ENCODE measurements at regions not wholly inside any gene's neighbourhood (a gene's known extent, or its start where the extent isn't known, plus 50 kb on each side); places are given as distances from the start of the nearest gene placed in this dataset.

GRCh38 chr1:239897458-239897857 lies 194.2 kb upstream of the FMN2 start:
- ChIA-PET CTCF (interaction anchor here (0.7 to 1.4 kb wide), 7 partner anchors 10 to 944 kb away, joined by 3 to 8 read pairs (median 4); no protein-coding TSS in a partner anchor), POLR2A (ENCODE audit: unreplicated experiment) (no interaction called here)
- Histone ChIP-seq H2BK20ac (ENCODE audit: low read depth, low read length) (no peak overlapping the region), H3K9me3 (ENCODE audit: control insufficient read depth, insufficient read depth, low read length) (no peaks in the 10 kb centered on the region), H4K20me1 (ENCODE audit: insufficient read depth, low read length) (no peaks in the 10 kb centered on the region), H2AK5ac (ENCODE audit: low read depth, low read length) (no peak overlapping the region), H3K9ac (ENCODE audit: low read depth, low read length) (no peak overlapping the region), H2AK9ac (replicated peaks; ENCODE audit: low read depth, low read length, poor library complexity) (no peak overlapping the region), H4K8ac (ENCODE audit: low read depth in 2 of 2, low read length in 2 of 2) (no peak overlapping the region), H3K4me2 (ENCODE audit: low read depth, low read length) (no peak overlapping the region), H3K36me3 (ENCODE audit: control insufficient read depth, insufficient read depth, low read length) (no peaks in the 10 kb centered on the region), H2BK15ac (ENCODE audit: low read depth, low read length) (no peak overlapping the region), H2BK5ac (ENCODE audit: low read depth, low read length, poor library complexity, severe bottlenecking) (no peak overlapping the region), H3K4ac (ENCODE audit: low read depth, low read length) (no peak overlapping the region), H3K4me3 (ENCODE audit: insufficient read depth, low read depth, low read length) (no peak overlapping the region), H2AFZ (replicated peaks; ENCODE audit: low read length, poor library complexity) (no peak overlapping the region), H3K9me1 (ENCODE audit: insufficient read depth, low read length) (no peaks in the 10 kb centered on the region), H3K4me1 (ENCODE audit: control insufficient read depth, insufficient read depth, low read length) (no peaks in the 10 kb centered on the region), H3K79me1 (ENCODE audit: low read depth in 1 of 2, low read length in 2 of 2) (no peaks in the 10 kb centered on the region), H3K14ac (replicated peaks; ENCODE audit: low read depth, low read length) (no peak overlapping the region), H3K18ac (ENCODE audit: low read depth, low read length) (no peak overlapping the region), H4K5ac (ENCODE audit: low read depth, low read length) (no peak overlapping the region), H3K27me3 (ENCODE audit: control insufficient read depth, insufficient read depth, low read length) (no peaks in the 10 kb centered on the region; the same call in 1 of the 2 replicates), H3K56ac (ENCODE audit: extremely low read depth, insufficient read depth, low read length) (no peak overlapping the region), H4K91ac (ENCODE audit: insufficient read depth, low read depth, low read length) (no peak overlapping the region), H2BK120ac (ENCODE audit: low read depth, low read length) (no peak overlapping the region), H3K23ac (ENCODE audit: low read depth, low read length) (no peak overlapping the region), H3K27ac (ENCODE audit: insufficient read depth, low read length) (no peak overlapping the region)
- in situ Hi-C loops (cut with MboI; ENCODE audit: low sequenced_read_pairs) (no loop called here), dilution Hi-C loops (cut with HindIII; ENCODE audit: low sequenced_read_pairs, unreplicated experiment) (no loop called here), intact Hi-C loops (cut with micrococcal nuclease) (loop anchor here (5.0 kb wide), 1 partner anchor 1645 kb away; no protein-coding TSS in a partner anchor)
- BruUV-seq (replicated peaks), result no TSS peak
- TF ChIP-seq CEBPB (IDR thresholded peaks at IDR 0.05; ENCODE audit: low read depth, low read length) (no peak), MXI1 (IDR thresholded peaks at IDR 0.05; ENCODE audit: borderline replicate concordance, low read depth, low read length) (no peak), BHLHE40 (IDR thresholded peaks at IDR 0.05; ENCODE audit: low read depth, low read length) (no peak), USF2 (IDR thresholded peaks at IDR 0.05; ENCODE audit: low read depth, low read length) (no peak), NFE2L2 (IDR thresholded peaks at IDR 0.05; ENCODE audit: low read depth, low read length) (no peak), MAZ (IDR thresholded peaks at IDR 0.05; ENCODE audit: borderline replicate concordance, low read depth, low read length) (no peak), FOS (IDR thresholded peaks at IDR 0.05; ENCODE audit: low read depth, low read length) (no peak), ELK1 (IDR thresholded peaks at IDR 0.05; ENCODE audit: borderline replicate concordance, low read depth, low read length) (no peak), RFX5 (IDR thresholded peaks at IDR 0.05; ENCODE audit: low read depth, low read length) (no peak), POLR2A (IDR thresholded peaks at IDR 0.05; ENCODE audit: low read depth, low read length) (no peak)
- no peak for DNase-seq
- ATAC-seq (ENCODE audit: low read depth), result no peak
- WGBS, 2 experiments (ENCODE audit: extremely low coverage in 2 of 2, insufficient read length in 1 of 2), result no CpG with 5 or more reads among the region's 4 CpGs

Measured in IMR-90 (cell line).